Thymus (tissue), 11 donors: ENCODE measurements at regions not wholly inside any gene's neighbourhood (a gene's known extent, or its start where the extent isn't known, plus 50 kb on each side); places are given as distances from the start of the nearest gene placed in this dataset.
A peak's percentile ranks its signal among the peaks of the same experiment; 100 is the strongest.

Source experiments
- DNase-seq, 9 donors: peaks; one replicate each; pipeline ENCODE4 v3.0.0-alpha.2; 2013; ENCODE audit warnings: low spot score in 9 of 9, low read depth in 6 of 9, missing footprints in 1 of 9
- H3K27ac ChIP-seq, 2 donors: one replicate each; pipeline ENCODE4 v1.5.1; 2013; ENCODE audit warnings: control low read depth in 1 of 2, low read depth in 1 of 2, low read length in 1 of 2, mild to moderate bottlenecking in 1 of 2, moderate library complexity in 1 of 2
- H3K27me3 ChIP-seq, 2 donors: one replicate each; pipeline ENCODE4 v1.5.1; 2013; ENCODE audit warnings: low read length in 1 of 2; ENCODE audit not compliant: control insufficient read depth in 2 of 2, insufficient read depth in 1 of 2
- H3K36me3 ChIP-seq, 2 donors: one replicate each; pipeline ENCODE4 v1.5.1; 2013; ENCODE audit warnings: low read length in 1 of 2, mild to moderate bottlenecking in 1 of 2, moderate library complexity in 1 of 2; ENCODE audit not compliant: control insufficient read depth in 2 of 2, insufficient read depth in 2 of 2
- H3K4me1 ChIP-seq, 2 donors: one replicate each; pipeline ENCODE4 v1.5.1; 2013; ENCODE audit warnings: low read length in 2 of 2; ENCODE audit not compliant: control insufficient read depth in 2 of 2, insufficient read depth in 2 of 2
- H3K4me3 ChIP-seq, 2 donors: one replicate each; pipeline ENCODE4 v1.5.1; 2013; ENCODE audit warnings: low read length in 2 of 2, control low read depth in 1 of 2, mild to moderate bottlenecking in 1 of 2
- H3K9me3 ChIP-seq, 2 donors: one replicate each; pipeline ENCODE4 v1.5.1; 2013; ENCODE audit warnings: low read length in 1 of 2, mild to moderate bottlenecking in 1 of 2; ENCODE audit not compliant: control insufficient read depth in 2 of 2, insufficient read depth in 1 of 2
- WGBS: extraction: QIAGEN DNeasy Blood & Tissue Kit; methylation state at CpG from one replicate; pipeline ENCODE4 v1.1.7; 2013; 5-methylcytosine and 5-hydroxymethylcytosine counted together
- donor health status: healthy.

DNA sequence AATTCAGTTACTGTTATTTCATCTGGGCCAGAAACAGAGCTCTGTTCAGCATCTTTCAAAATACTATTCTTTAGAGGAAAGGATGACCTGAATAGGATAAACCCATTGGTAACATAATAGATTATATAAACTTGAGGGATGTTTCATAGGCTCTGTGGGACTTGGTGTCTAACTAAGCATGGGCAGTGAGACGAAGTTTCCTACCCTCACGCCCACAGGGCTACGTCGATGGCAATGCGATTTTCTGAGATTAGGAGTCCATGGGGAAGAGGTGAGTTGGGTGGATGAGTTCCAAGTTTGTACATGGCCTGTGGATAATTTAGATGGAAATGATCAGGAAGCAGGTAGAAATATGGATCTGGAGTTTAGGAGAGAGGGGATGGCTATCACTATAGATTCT is 115.2 kb upstream of the TBL1XR1 start:
- peaks cover 0 to 17% of the 10 kb centered on the region in 2 donors for H3K9me3 ChIP-seq
- H3K36me3 ChIP-seq = no peaks in the 10 kb centered on the region
- DNase-seq = no peak
- no peak overlapping the region for H3K4me3 ChIP-seq
- 97% methylated on average over 5 of the region's 5 CpGs for WGBS
- H3K4me1 ChIP-seq = no peaks in the 10 kb centered on the region
- H3K27me3 ChIP-seq = no peaks in the 10 kb centered on the region
- H3K27ac ChIP-seq = no peak overlapping the region

DNA sequence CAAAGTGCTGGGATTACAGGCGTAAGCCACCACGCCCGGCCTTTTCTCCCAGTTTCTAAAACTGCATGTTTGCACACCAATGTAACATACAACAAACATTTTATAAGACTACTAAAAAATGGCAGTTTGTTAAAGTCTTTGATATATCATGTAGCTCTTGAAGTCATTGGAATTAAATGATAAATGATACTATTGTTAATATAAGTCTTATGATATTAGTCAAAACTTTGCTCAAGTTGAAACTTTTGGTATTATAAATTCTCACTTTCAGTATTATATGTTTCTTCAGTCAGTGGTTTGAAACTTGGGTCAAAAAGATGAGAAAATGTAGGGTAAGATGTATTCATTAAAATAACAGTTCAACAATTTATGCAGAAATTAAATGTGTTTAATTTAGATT is 117.6 kb upstream of the TBL1XR1 start:
- Histone ChIP-seq H3K27me3 (no peaks in the 10 kb centered on the region), H3K36me3 (no peaks in the 10 kb centered on the region), H3K27ac (no peak overlapping the region), H3K4me3 (no peak overlapping the region), H3K9me3 (peaks cover 0 to 17% of the 10 kb centered on the region in 2 donors), H3K4me1 (no peaks in the 10 kb centered on the region)
- 97% methylated on average over 3 of the region's 3 CpGs for WGBS
- no peak for DNase-seq

DNA sequence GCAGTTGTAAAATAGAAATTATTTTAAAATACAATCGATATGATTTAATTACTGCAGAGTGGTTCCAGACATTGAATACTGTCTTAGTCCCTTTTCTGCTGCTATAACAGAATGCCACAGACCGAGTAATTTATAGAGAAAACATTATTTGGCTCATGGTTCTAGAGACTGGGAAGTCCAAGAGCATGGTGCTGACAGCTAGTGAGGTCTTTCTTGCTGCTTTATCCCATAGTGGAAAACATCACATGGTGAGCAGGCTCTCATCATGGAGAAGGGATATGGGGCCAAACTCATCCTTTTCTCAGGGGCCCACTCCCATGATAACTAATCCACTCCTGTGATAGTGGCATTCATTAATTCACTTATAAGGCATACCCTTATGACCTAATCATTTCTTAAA is 120.0 kb upstream of the TBL1XR1 start:
- DNase-seq = no peak
- Histone ChIP-seq H3K4me3 (no peak overlapping the region), H3K4me1 (peaks cover 10 to 17% of the 10 kb centered on the region in 2 donors), H3K36me3 (no peaks in the 10 kb centered on the region), H3K27ac (no peak overlapping the region), H3K9me3 (peaks cover 0 to 7% of the 10 kb centered on the region in 2 donors), H3K27me3 (no peaks in the 10 kb centered on the region)
- 99% methylated on average over 2 of the region's 2 CpGs for WGBS

DNA sequence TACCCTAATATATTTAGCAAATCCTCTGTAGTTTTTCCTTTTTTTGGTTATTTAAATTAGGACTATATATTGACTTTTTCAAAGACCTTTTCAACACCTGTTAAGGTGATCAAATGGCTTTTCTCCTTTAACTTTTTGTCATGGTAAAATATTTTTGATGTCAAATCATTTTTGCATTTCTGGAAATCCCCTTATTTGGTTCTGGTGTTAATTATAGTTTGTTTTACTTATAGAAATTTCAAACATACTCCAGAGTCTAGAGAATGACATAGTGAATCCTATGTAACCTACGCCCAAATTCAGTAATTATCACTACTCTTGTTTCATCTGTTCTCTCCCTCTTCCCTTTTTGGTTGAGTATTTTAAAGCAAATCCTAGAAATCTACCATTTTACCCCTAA is 121.3 kb upstream of the TBL1XR1 start:
- WGBS = 98% methylated on average over 1 of the region's 1 CpG
- Histone ChIP-seq H3K27ac (no peak overlapping the region), H3K36me3 (no peaks in the 10 kb centered on the region), H3K9me3 (peaks cover 0 to 7% of the 10 kb centered on the region in 2 donors), H3K27me3 (no peaks in the 10 kb centered on the region), H3K4me1 (peaks cover 10 to 20% of the 10 kb centered on the region in 2 donors), H3K4me3 (no peak overlapping the region)
- no peak for DNase-seq

DNA sequence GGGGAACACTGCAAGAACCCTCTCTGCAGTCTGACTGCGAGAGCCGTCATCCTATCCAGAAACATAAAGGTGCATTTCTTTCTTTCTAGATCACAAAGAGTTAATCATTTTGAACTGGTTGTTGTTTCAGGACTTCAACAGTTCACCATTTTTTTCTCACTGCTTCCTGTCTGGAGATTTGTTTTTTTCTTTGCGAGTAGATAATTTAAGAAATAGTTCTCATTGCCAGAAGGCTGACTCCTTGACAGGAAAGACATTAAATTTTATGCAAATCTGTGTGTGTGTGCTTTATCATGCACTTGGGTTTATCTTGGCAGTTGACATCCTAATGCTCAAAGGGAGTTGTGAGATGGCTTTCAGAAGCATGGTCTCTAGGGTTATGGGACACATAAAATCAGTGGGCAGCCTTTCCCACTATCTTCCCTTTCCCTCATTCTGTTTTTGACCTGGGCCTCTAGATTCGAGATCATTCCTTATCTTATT is 123.5 kb upstream of the TBL1XR1 start:
- DNase-seq = peak in 2 of 9 donors; percentile 30 to 59
- no peaks in the 10 kb centered on the region for H3K27me3 ChIP-seq
- peaks cover 10 to 20% of the 10 kb centered on the region in 2 donors for H3K4me1 ChIP-seq
- H3K36me3 ChIP-seq = no peaks in the 10 kb centered on the region
- WGBS = 52% methylated on average over 4 of the region's 4 CpGs
- no peak overlapping the region for H3K4me3 ChIP-seq
- H3K9me3 ChIP-seq = peaks cover 0 to 7% of the 10 kb centered on the region in 2 donors
- H3K27ac ChIP-seq = peak overlapping the region; percentile 52 to 59

DNA sequence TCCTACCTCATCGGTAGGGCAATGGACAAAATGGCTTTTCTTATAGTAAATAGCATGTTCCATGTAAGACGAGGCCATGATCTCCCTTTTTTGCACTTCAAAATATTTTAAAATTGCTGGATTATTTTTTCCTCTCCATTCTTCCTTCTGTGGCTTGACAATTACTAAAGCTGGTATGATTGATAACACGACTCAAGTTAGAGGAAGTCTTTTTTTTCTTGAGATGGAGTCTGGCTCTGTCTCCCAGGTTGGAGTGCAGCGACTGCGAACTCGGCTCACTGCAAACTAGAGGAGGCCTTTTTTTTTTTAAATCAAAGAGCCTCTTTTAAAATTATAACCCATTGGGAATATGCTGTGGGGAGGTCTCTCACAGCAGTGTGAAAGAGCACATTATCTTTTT is 124.5 kb upstream of the TBL1XR1 start:
- no peaks in the 10 kb centered on the region for H3K36me3 ChIP-seq
- H3K4me3 ChIP-seq = no peak overlapping the region
- peaks cover 10 to 20% of the 10 kb centered on the region in 2 donors for H3K4me1 ChIP-seq
- no peaks in the 10 kb centered on the region for H3K27me3 ChIP-seq
- DNase-seq = no peak
- WGBS = 73% methylated on average over 6 of the region's 6 CpGs
- no peak overlapping the region for H3K27ac ChIP-seq
- H3K9me3 ChIP-seq = peaks cover 0 to 7% of the 10 kb centered on the region in 2 donors

DNA sequence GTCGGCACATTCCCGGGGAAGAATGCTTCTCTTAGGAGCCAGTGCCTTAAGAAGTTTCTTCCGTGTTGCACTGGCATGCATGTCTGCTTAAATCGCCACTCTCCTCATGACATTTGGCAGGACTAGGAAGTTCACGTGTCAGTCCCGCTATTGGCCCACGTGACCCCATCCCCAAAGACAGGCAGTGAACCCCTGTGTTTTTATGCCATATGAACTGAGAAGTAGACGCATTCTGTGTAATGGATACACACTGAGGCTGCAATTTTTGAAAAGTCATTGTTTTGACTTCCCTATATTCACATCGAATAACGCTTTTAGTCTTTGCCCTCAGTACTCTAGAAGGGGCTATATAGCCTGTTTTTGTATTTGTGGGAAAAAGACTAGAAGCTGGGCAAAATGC is 125.6 kb upstream of the TBL1XR1 start:
- peaks cover 10 to 20% of the 10 kb centered on the region in 2 donors for H3K4me1 ChIP-seq
- 69% methylated on average over 10 of the region's 10 CpGs for WGBS
- no peaks in the 10 kb centered on the region for H3K27me3 ChIP-seq
- no peak for DNase-seq
- no peak overlapping the region for H3K4me3 ChIP-seq
- H3K27ac ChIP-seq = no peak overlapping the region
- peaks cover 0 to 7% of the 10 kb centered on the region in 2 donors for H3K9me3 ChIP-seq
- H3K36me3 ChIP-seq = no peaks in the 10 kb centered on the region

DNA sequence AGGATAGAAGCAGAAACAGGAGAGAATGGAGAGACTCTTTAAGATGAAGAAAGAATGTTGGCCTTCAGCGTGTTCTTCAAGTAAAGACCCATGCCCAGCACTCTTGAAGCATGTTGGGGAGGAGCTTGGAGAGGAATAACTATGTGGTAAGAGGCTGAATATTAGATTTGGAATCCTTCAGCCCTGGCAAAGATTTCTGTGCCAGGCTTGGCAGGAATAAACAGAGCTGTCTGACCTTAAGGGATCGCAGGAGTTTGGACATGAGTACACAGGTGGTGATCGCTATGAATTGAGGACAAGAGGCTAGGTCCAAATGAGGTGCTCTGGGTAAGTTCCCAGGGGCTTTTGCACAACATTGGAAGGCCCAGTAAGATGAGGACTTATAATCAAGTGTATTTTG is 132.6 kb upstream of the TBL1XR1 start:
- WGBS = 100% methylated on average over 3 of the region's 3 CpGs
- no peak overlapping the region for H3K4me3 ChIP-seq
- H3K9me3 ChIP-seq = no peaks in the 10 kb centered on the region
- no peaks in the 10 kb centered on the region for H3K27me3 ChIP-seq
- no peaks in the 10 kb centered on the region for H3K4me1 ChIP-seq
- DNase-seq = no peak
- no peaks in the 10 kb centered on the region for H3K36me3 ChIP-seq
- H3K27ac ChIP-seq = no peak overlapping the region

DNA sequence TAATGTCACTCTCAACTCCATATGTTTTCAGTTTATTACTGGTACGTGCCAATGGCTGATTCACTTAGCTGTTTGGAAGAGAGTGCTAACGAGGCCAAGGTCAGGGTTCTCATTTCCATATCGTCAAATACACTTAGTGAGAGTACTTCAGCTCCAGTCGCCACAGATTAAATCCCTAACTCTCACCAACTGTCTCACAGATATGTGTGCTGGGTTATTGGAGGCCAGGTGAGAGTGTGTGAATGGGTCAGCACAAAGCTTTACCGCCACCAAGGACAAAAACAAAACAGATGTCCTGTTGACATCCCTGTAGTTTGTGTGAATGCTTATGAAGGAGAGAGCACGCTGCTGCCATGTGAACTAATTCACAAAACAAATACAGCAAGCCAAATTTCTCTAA is 133.5 kb upstream of the TBL1XR1 start:
- no peaks in the 10 kb centered on the region for H3K36me3 ChIP-seq
- DNase-seq = no peak
- H3K27ac ChIP-seq = no peak overlapping the region
- H3K4me1 ChIP-seq = no peaks in the 10 kb centered on the region
- H3K27me3 ChIP-seq = no peaks in the 10 kb centered on the region
- no peak overlapping the region for H3K4me3 ChIP-seq
- H3K9me3 ChIP-seq = no peaks in the 10 kb centered on the region
- WGBS = 96% methylated on average over 6 of the region's 6 CpGs
